GM19397 (cell line): ENCODE measurements at regions not wholly inside any gene's neighbourhood (a gene's known extent, or its start where the extent isn't known, plus 50 kb on each side); places are given as distances from the start of the nearest gene placed in this dataset.
"Not testable (repeated sequence)": the region's sequence is repeated elsewhere in the genome, so short reads cannot be mapped to it uniquely, and the experiment has no call there.

Experiments used
- ATAC-seq: cut with Tn5 transposase; IDR thresholded peaks from one replicate; pipeline ENCODE4 v1.9.1; 2021; ENCODE audit warnings: mild to moderate bottlenecking, moderate library complexity; ENCODE audit not compliant: unreplicated experiment

DNA sequence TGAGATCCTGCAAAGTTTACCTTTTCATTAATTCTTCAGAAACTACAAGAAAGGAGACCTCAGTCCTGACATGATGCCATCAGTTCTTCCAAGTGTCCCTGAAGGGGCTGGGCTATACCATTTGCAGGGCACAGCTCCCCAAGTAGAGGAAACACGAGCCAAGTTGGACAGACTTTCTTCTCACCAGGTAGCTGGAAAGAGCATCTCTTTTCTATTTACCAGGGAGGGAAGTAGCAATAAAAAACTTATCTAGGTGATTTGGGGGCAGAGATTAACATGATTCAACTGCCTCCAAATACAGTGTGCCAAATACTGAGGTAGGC lies 103.9 kb upstream of the KCND3 start:
- no peak for ATAC-seq

DNA sequence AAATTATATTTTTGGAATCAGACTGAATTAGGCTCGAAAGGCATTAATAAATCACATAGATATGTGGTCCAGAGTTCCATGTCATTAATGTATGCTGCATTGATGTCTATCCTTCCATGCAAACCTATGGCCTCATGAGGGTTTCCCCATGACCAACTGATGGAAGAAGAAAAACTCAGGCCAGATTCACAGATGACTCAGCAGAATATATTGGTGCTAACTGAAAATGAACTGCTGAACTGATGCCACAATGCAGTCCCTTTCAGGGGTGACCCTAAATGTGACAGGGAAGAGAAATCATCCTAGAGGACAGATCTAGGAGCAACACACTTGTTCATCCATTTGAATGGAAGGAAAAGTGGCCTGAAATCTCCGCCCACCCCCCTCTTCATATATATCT lies 110.5 kb upstream of the KCND3 start:
- no peak for ATAC-seq

DNA sequence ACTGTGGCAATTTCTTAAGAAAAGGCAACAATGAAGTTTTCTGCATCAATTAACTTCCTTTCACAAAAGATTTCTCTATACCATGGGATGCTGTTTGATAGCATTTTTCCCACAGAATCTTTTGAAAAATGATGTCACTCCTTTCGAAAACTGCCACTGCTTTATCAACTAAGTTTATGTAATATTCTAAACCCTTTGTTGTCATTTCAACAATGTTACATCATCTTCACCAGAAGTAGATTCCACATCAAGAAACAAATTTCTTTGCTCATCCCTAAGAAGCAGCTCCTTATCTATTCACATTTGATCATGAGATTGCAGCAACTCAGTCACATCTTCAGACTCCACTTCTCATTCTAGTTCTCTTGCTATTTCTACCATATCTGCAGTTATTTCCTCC lies 116.1 kb upstream of the KCND3 start:
- no peak for ATAC-seq

DNA sequence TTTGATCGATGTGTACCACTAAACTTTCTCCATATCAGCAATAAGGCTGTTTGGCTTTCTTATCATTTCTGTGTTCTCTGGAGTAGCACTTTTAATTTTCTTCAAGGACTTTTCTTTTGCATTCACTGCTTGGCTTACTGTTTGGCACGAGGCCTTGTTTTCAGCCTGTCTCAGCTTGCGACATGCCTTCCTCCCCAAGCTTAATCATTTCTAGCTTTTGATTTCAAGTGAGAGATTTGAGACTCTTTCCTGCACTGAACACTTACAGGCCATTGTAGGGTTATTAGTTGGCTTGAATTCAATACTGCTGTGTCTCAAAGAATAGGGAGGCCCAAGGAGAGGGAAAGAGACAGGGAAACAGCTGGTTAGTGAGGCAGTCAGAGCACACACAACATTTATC lies 120.6 kb upstream of the KCND3 start:
- no peak for ATAC-seq

DNA sequence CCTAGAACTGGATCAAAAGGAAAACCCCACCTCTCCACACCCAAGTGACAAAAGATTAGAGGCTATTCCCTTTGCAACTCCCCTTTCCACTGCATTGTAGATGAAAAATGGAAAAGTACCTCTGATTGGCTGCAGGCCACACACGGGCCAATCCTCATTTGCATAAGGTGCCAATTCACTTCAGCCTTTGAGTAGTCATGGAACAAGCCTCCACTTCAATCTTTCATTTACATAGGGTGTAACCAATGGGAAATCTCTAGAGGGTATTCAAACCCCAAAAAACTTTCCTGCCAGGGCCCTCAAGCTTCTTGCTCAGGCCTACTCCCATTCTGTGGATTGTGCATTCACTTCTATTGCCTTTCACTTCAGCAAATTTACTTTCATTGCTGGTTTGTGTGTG lies 122.3 kb upstream of the KCND3 start:
- no peak for ATAC-seq

DNA sequence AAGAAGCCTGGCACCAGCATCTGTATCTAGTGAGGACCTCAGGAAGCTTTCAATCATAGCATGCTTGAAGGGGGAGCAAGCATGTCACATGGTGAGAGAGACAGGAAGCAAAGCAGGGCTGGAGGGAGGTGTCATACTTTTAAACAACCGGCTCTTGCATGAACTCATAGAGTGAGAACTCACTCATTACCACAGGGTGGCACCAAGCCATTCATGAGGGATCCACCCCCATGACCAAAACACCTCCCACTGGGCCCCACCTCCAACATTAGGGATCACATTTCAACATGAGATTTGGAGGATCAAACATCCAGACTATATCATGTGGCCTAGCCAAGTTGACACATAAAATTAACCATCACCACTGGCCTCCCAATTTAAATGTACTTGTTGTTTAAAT lies 125.1 kb upstream of the KCND3 start:
- no peak for ATAC-seq

DNA sequence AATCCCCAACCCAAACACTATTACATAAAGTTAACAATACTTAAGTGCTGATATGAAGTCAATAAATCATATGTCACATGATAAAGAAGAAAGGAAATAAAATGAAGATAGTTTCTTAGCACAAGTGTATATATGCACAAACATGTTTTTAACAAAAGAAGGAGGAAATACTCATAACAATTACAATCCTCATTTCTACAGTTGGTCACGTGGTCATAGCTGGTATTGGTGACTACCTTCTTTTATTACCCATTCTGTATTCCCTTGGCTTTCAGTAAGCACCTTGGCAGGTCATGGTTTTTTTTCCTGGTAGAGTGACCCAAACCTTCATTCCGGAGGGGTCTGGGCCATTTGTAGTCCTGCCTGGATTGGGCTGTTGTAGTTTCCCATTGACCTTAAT lies 137.1 kb upstream of the KCND3 start:
- ATAC-seq, result no peak

DNA sequence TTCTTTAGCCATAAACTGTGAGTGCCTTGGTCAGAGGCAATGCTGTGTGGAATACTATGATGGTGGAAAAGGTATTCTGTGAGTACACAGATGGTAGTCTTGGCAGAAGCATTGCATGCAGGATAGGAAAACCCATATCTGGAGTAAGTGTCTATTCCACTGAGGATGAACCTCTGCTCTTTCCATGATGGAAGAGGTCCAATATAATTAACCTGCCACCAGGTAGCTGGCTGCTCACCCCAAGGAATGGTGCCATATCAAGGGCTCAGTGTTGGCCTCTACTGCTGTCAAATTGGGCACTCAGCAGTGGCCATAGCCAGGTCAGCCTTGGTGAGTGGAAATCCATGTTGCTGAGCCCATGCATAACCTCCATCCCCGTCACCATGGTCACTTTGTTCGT lies 138.1 kb upstream of the KCND3 start:
- ATAC-seq, result not testable (repeated sequence)

DNA sequence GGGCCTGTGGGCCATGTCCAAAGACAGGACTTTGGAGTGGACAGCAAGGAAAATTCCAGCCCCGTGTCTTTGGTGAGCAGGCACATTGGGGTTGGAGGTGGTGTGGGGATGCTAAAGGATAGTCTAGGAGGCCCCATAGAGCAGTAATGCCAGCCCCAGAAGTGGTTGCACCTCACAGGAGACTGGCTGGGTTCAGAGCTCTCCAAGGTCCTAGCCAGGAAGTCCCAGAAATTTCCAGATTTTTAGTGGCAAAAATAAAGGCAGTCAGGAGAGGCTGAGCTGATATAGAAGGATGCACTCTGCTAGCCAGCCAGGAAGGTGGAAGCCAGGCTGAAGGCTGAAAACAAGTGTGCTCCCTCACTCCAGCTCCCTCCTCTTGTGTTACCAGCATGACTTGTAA lies 144.0 kb upstream of the KCND3 start:
- no peak for ATAC-seq

DNA sequence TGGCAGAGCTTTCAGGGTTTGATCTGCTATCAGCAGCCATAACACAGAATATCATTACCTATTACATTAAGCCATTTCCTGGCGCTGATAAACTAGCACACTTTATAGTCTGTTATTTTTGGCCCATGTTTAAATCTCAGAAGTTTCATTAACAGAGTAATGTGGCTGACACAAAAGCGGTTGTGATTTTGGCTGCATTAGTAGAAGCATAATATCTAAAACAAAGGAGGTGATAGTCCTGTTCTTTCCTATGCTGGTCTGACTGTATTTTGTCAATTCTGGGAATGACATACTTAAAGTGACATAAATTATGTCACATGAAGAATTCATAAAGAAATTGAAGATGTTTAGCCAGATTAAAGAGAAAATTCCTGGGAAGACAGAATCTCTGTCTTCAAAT lies 151.3 kb upstream of the KCND3 start:
- ATAC-seq, result no peak

DNA sequence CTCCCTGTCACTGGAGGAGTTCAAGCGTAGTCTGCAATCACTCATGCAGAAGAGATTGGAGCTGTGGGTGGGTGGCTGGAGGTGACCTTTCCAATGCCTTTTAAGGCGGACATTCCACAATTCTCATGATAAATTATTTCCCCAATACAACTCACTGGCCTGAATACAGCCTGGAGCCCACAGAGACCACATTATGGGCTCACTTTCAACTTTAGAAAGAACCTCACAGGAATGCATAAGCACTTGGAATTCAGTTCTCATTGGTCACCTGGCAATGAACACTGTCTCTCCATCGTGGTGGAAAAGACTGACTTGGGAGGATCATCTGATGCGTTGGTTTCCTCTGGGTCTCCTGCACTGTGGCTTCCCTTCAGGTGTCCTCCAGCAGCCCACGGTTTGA lies 151.8 kb upstream of the KCND3 start:
- ATAC-seq, result no peak

DNA sequence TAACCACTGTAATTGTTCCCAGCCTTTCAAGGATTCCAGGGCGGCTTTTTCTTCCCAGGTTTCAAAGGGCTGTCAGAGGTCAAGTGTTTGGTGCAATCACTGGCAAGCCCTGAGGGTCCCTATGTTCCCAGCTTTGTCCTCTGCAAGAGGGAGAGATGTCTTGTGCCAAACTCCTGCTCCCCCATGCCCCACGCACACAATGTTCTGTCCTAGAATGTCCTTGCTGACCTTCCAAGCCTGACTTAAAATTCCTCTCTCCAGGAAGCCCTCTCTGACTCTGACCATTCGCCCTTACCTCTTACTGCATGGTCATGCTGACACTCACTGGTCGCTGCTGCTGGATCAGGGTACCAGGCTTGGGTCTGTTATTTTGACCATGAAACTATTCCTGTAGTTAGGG lies 152.5 kb upstream of the KCND3 start:
- ATAC-seq, result no peak

DNA sequence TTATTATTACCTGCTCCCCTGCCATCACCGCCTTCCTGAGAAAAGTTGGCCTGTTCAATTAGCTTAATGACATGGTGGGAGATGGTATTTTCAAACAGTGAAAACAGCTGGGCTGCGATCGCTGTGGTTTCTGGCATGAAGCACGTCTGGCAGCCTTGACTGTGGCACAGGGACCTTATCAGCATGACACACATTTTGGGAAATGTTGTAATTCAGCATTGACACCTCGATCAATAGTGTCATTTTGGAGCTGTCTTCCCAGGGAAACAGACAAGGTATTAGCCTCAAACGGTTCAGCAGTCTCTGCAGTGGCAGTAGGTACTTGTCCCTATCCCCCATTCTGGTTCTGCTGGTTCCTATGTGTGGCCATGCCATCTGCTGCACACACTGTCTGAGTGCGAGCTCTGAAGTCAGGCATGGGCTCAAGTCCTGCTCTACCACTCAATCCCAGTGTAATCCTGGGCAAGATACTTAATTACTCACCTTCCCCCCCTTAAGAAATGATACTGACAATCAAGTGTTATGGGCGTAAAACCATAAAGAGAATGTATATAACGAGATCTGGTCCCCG lies 154.5 kb upstream of the KCND3 start:
- no peak for ATAC-seq

DNA sequence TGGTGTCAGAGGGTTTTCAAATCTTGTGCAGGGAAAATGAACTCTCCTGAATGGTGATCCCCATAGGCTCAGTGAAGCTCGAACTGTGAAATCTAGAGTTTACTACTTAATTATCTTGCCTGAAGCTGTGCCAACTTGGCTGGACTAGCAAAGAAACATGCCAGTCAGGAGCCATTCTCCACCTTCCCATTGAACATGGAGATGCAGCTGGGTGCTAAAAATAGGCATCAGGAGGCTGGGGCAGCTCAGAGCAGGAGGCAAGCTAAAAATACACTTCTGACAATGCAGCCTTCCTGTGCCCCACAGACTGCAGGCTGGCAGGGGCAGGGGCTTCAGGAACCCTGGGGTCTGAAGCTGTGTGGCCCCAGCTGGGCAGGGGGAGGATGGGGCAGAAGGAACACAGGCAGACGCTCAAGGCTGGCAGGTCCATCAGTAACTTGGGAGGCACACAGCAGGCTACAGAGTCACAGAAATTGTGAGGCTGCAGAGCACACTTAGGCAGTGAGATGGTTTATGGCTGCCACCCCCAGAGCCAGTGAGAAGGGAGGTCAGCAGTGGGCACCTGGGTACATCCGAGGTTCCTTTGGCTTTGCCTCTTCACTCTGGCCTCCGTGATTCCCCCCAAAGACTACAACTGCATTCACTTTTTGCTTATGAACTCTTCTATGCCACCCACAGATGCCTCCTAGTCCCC lies 155.4 kb upstream of the KCND3 start:
- ATAC-seq, result no peak

DNA sequence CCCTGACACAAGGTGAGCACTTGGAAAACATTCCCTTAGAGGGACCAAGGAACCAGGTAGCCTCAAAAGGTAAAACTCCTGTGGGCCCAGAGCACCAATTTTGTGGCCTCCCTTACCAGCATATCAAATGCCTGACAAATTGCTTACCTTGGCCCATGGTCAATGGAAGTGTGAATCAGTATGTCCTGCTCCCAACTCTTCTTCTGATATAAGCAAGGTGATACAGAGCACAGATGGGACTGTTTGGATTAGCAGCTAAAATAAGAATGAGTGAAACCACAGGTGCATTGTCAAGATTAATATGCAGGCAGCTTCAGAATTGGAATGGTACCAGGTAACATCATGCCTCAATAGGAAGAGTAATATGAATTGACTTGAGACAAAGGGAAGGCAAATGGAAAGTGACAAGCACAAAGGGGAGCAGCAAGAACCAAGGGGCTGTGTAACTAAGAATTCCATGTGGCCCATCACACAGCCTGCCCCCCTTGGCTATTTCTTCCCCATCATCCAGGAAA lies 156.8 kb upstream of the KCND3 start:
- ATAC-seq, result no peak

DNA sequence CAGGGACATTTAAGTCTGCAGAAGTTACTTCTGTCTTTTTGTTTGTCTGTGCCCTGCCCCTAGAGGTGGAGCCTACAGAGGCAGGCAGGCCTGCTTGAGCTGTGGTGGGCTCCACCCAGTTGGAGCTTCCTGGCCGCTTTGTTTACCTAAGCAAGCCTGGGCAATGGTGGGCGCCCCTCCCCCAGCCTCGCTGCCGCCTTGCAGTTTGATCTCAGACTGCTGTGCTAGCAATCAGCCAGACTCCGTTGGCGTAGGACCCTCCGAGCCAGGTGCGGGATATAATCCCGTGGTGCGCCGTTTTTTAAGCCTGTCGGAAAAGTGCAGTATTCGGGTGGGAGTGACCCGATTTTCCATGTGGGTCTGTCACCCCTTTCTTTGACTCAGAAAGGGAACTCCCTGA lies 170.7 kb upstream of the KCND3 start:
- not testable (repeated sequence) for ATAC-seq

DNA sequence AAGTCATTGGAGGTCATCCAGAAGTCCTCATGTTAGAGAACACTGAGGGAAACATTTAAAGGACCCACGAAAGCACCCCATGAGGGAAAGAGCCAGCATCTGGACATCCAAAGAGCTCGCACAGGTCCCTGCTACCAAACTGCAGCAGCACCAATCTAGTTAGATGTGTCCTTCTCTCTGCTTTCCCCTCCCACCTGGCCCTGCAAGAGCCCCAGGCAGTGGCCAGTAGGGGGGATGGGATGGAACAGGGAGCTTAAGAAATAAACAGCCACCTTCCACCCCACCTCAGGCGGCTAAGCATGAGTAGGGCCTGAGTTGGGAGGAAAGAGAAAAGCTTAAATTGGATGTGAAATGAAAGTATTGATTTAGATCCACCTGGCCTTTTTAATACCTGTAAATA lies 175.9 kb upstream of the KCND3 start:
- ATAC-seq, result no peak

DNA sequence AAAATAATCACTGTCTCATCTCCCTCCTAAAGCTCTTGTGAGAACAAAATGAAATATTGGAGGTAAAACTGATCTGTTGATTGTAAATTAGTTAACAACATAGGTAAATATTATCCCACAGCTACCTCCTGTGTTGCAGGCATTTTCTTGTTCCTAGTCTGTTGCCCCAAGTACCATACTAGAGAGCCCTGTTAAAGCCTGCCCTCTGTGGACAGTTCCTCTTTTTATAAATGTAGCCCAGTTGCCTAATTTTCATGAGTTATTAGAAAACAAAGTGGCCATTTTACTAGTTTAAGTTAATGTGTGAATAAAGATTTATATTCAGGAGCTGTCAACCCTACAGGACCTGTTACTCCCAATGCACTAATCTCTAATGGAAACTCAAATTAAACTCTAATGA lies 180.0 kb upstream of the KCND3 start:
- no peak for ATAC-seq

DNA sequence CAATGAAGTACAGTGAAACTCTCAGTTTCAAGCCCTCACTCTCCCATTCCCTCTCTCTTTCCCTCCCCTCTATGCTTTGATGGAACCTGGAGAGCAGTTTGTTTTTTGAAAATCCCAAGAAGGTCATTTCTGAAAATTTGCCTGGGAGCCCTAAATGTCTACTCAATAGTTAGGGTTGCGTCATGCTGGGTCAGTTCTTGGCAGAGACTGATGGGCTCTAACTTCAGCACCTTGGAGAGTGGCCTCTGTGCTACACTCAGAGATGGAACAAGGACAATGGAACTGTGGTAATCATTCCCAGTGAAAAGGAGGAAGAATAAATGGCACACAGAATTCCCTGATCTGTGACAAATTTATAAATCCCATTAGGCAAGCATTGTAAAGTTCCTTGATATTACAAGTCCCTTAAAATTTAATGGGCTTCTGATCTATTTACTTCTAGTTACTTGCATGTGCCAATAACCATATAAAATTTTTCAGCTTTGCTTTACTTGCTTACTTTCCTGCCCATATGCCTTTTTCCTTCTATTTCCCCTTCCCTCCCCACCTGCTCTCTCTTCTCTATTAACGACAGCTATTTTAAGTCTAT lies 182.9 kb upstream of the KCND3 start:
- no peak for ATAC-seq

DNA sequence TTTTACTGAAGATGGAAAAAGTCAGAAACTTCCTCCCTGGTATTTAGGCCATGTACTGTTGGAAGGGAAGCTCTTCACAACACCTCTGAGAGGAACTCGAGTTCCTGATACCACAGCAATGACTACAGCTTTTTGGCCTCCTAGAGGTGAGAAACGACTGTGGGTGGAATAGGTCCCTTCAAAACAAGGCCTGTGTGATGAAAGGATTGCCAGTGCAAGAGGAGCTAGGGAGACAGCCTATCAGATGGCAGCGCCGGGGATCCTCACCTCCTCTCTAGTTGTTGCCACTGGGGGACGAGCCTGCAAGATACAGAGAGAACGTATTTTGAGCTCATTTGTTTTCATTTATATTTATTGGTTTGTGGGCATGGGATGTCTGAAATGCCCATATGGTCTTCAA lies 187.8 kb upstream of the KCND3 start:
- ATAC-seq, result no peak

DNA sequence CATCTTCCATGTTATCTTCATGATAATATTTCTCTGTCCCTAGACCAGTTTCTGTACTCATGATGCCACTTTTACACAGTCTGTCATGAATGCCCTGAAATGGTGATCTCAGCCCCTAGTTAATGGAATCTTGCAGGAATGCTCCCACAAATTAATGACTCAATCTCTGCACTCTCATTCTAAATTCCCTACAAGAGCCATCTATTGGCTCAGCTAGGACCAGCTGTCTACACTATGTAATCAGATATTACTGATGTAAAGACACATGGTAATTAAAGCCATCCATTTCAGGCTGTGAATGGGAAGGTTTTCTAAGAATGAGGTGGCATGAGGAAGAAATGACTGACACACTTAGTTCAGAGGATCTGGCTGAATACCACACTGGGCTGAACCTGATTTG lies 199.1 kb upstream of the KCND3 start:
- no peak for ATAC-seq

DNA sequence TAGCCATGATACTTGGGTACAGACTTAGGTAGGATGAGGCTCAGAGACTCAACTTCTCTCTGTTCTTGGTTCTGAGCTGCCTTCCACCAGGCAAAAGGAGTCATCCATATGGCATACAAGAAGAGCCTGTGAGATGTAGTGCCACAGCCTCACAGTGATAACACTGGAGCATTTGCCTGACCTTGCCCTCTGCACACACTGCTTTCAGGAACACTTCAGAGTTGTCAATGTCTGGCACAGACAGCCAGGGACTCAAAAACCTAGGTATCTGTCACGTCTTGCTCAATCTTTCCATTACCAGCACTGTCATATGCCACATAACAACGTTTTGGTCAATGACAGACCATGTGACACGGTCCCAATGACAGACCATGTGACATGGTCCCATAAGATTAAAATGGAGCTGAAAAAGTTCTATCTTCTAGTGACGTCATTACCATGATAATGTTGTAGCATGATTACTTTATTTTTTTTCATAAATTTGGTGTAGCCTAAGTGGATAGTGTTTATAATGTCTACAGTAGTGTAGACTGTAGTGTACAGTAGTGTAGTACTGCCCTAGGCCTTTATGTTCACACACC lies 199.9 kb upstream of the CTTNBP2NL start:
- ATAC-seq, result no peak
